ENCODE measurements at regions not wholly inside any gene's neighbourhood (a gene's known extent, or its start where the extent isn't known, plus 50 kb on each side); places are given as distances from the start of the nearest gene placed in this dataset.
"Not testable (repeated sequence)": the region's sequence is repeated elsewhere in the genome, so short reads cannot be mapped to it uniquely, and the experiment has no call there.

DNA sequence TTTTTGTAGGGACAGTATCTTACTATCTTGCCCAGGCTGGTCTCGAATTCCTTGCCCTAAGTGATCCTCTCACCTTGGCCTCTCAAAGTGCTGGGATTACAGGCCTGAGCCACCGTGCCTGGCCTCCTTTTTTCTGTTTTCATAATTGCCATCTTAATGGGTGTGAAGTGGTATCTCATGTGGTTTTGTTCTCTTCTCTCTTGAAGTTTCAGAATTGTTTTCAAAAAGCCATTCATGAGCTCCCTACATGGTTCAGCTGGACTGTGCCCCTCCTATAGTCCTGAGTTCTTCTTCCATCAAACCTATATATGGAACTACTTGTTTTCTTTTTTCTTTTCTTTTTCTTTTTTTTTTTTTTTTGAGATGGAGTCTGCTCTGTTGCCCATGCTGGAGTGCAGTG is 60.3 kb downstream of the NPIPB11 start:
- TF ChIP-seq CTCF, POLR2A, POLR2AphosphoS5, EP300 (IDR thresholded peaks at IDR 0.05): not testable (repeated sequence)
